ENCODE measurements at regions not wholly inside any gene's neighbourhood (a gene's known extent, or its start where the extent isn't known, plus 50 kb on each side); places are given as distances from the start of the nearest gene placed in this dataset.

DNA sequence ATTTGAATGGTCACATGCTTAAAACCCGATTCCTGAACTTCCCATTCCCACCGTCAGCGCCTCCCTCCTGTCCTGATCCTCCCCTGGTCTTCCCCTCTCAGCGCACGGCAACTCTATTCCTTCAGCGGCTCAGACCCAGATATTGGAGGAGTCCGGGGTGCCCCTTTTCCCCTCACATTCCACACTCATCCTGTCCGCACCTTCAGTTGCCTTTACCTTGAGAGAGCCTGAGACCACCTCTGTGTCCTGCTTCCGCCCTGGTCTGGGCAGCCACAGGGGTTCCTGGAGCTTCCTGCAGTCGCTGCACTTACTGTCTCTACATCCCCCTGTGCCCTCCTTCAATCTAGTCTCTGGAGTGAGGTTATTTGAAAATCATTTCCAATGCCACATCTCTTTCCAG lies 193.4 kb downstream of the BCAS1 start:
- DNase-seq (ENCODE audit: extremely low read depth, low read depth): no peak
- TF ChIP-seq, protein P1, sequence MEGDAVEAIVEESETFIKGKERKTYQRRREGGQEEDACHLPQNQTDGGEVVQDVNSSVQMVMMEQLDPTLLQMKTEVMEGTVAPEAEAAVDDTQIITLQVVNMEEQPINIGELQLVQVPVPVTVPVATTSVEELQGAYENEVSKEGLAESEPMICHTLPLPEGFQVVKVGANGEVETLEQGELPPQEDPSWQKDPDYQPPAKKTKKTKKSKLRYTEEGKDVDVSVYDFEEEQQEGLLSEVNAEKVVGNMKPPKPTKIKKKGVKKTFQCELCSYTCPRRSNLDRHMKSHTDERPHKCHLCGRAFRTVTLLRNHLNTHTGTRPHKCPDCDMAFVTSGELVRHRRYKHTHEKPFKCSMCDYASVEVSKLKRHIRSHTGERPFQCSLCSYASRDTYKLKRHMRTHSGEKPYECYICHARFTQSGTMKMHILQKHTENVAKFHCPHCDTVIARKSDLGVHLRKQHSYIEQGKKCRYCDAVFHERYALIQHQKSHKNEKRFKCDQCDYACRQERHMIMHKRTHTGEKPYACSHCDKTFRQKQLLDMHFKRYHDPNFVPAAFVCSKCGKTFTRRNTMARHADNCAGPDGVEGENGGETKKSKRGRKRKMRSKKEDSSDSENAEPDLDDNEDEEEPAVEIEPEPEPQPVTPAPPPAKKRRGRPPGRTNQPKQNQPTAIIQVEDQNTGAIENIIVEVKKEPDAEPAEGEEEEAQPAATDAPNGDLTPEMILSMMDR (IDR thresholded peaks at IDR 0.05; ENCODE audit: low read depth, low read length): no peak

DNA sequence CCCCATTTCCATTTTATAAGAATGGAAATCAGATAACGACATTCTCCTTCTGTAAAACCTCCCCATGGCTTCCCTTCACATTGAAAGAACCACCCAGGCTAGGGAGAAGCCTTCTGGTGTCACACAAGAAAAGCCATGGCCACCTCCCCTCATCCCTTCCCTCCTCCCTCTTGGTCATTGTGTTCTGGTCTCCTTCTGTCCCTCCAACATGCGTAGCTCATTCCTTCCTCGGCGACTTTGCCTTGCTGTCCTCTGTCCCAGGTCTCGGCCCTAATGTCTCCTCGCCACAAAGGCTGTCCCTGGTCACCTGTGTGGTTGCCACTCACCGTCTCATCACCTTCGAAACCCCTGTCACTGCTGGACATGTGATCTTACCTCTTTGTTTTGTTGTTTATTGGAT lies 193.9 kb downstream of the BCAS1 start:
- DNase-seq (ENCODE audit: extremely low read depth, low read depth): no peak
- TF ChIP-seq, protein P1 (IDR thresholded peaks at IDR 0.05; ENCODE audit: low read depth, low read length): no peak

DNA sequence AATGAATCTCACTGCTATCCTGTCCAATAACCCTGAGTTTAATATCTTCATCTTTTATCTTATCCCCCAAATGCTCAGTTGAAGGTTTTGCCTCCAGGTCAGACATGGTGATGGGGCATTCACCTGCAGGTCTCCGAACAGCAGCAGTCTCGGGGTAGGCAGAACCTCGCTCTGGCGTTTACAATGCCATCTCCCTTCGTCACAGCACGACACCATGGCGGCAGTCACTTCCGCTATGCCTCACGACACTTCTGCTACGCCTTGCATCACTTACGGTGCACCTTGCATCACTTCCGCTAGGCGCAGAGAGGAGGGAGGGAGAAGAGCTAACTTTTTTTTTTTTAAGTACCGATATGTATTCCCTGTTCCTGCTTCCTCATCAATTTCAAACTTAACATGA lies 194.9 kb downstream of the BCAS1 start:
- DNase-seq (ENCODE audit: extremely low read depth, low read depth): no peak
- TF ChIP-seq, protein P1 (IDR thresholded peaks at IDR 0.05; ENCODE audit: low read depth, low read length): no peak

DNA sequence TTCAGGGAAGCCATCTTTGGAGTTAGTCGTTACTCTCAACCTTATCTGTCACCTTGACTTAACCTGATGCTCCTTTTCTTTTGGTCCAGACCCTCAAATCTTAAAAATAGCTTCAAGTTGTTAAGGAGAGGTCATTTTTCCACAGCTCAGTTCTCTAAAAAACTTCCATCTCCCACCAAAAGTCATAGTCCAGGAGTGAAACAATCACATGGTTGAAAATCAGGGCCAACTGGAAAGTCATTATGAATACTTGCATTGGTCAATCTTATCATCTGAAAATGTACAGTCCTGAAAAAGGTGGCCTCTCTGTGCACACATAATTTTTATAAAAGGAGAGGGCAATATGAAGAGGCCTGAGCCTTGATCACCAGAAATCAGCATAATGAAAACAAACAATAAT lies 195.7 kb downstream of the BCAS1 start:
- TF ChIP-seq, protein P1 (IDR thresholded peaks at IDR 0.05; ENCODE audit: low read depth, low read length): no peak
- DNase-seq (ENCODE audit: extremely low read depth, low read depth): no peak

DNA sequence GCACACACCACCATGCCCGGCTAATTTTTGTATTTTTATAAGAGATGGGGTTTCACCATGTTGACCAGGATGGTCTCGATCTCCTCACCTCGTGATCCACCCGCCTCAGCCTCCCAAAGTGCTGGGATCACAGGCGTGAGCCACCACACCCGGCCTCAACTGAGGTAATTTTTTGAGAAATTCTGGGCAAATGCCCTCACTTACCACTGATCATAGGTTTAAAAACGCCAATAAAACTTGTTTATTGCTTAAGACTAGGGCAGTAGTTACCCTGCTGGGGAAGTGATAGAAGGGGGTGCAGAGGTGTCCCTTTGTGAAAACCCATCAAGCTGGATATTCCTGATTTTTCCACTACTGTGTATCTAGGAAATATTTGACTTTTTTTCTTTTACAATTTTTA lies 196.3 kb downstream of the BCAS1 start:
- DNase-seq (ENCODE audit: extremely low read depth, low read depth): no peak
- TF ChIP-seq, protein P1 (IDR thresholded peaks at IDR 0.05; ENCODE audit: low read depth, low read length): no peak

DNA sequence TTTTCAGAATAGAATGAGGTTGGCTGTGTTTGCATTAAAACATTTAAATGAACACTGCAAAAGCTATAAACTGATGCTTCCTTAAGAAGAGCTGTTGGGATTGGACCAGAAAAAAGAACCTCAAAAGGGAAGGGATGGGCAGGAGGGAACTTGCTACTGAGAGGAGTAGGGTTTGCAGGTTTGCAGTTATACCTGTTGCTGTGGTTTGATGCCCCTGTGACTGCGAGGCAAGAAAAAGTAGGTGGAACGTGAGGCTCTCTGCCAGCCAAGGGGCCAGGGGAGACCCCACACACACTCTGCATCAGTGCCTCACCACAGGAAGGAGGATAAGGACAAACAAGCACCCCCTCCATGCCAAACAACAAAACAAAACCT lies 197.2 kb downstream of the BCAS1 start:
- DNase-seq (ENCODE audit: extremely low read depth, low read depth): no peak
- TF ChIP-seq, protein P1 (IDR thresholded peaks at IDR 0.05; ENCODE audit: low read depth, low read length): no peak

DNA sequence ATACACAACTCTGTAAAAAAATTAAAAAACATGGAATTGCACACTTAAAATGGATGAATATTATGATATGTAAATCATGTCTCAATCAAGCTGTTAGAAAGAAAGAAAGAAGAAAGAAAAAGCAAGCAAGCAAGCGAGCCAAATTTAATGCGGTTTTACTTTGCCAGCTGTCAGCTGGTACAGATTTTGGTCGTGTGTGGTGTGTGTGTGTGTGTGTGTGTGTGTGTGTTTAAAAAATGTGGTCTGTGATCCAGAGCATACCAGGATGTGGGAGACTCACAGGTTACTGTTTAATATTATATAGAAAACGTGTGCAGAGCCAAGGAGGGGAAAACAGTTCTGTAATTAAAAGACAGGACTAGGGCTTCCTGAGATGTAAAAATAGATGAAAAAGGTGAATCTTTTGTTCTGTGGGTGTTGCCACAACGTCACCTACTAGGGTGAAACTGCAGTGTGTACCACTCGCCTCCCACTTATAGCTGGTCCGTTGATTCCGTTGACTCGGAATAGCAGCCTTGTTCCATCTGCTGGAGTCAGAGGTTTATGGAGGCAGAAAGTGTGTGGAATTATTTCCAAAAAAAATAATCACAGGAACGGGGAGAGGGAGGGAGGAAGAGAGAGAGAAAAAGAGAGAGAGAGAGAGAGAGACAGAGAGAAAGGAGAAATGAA lies 197.7 kb downstream of the BCAS1 start:
- DNase-seq (ENCODE audit: extremely low read depth, low read depth): no peak
- TF ChIP-seq, protein P1 (IDR thresholded peaks at IDR 0.05; ENCODE audit: low read depth, low read length): no peak
